MCF 10A (cell line): ENCODE measurements at regions not wholly inside any gene's neighbourhood (a gene's known extent, or its start where the extent isn't known, plus 50 kb on each side); places are given as distances from the start of the nearest gene placed in this dataset.
"Not testable (repeated sequence)": the region's sequence is repeated elsewhere in the genome, so short reads cannot be mapped to it uniquely, and the experiment has no call there.

Experiments
- BruUV-seq: library from RNA; stranded (reverse); fragments of 400-500 nt; replicated peaks from 2 replicates; lab custom pipeline; 2021; lab: Mats Ljungman, UMichigan
- CTCF ChIA-PET: fragments of 300-600 bp; sonication (Branson Sonifier 250); formaldehyde crosslinking; extraction: SDS; loops from one replicate; lab custom pipeline; 2021; ENCODE audit warnings: antibody characterized with exemption, inconsistent platforms; lab: Yijun Ruan, JAX
- POLR2A ChIA-PET: fragments of 300-600, 350-650 bp; sonication (Branson Sonifier 250); formaldehyde crosslinking; extraction: SDS; loops from one replicate; lab custom pipeline; 2020; ENCODE audit warnings: antibody characterized with exemption, inconsistent platforms; lab: Yijun Ruan, JAX
- DNase-seq: peaks from one replicate; pipeline ENCODE4 v3.0.0-alpha.2; 2018; ENCODE audit not compliant: unreplicated experiment
- H3K27ac Mint-ChIP-seq: one replicate; pipeline ENCODE4 v1.8.0; 2022; ENCODE audit warnings: mild to moderate bottlenecking, low read depth, mixed read lengths; ENCODE audit not compliant: unreplicated experiment
- H3K27me3 Mint-ChIP-seq: one replicate; pipeline ENCODE4 v1.8.0; 2022; ENCODE audit warnings: mixed read lengths; ENCODE audit not compliant: insufficient read depth, unreplicated experiment
- H3K36me3 Mint-ChIP-seq: one replicate; pipeline ENCODE4 v1.8.0; 2022; ENCODE audit warnings: mild to moderate bottlenecking, moderate library complexity, mixed read lengths; ENCODE audit not compliant: insufficient read depth, unreplicated experiment
- H3K4me1 Mint-ChIP-seq: one replicate; pipeline ENCODE4 v1.8.0; 2022; ENCODE audit warnings: mixed read lengths; ENCODE audit not compliant: insufficient read depth, unreplicated experiment
- H3K4me3 Mint-ChIP-seq: one replicate; pipeline ENCODE4 v1.8.0; 2022; ENCODE audit warnings: mild to moderate bottlenecking, moderate library complexity, mixed read lengths; ENCODE audit not compliant: unreplicated experiment
- H3K9me3 Mint-ChIP-seq: one replicate; pipeline ENCODE4 v1.8.0; 2022; ENCODE audit warnings: mixed read lengths; ENCODE audit not compliant: unreplicated experiment
- intact Hi-C: fragments of 100-400 bp; cut with micrococcal nuclease; formaldehyde crosslinking; loops from 2 replicates; pipeline ENCODE4 v1.14.1; 2022
- TF ChIP-seq, protein P1 (sequence below): fragments of 200-600 bp; IDR thresholded peaks from one replicate; pipeline ENCODE4 v1.8.0; 2022; ENCODE audit warnings: antibody characterized with exemption, mild to moderate bottlenecking; ENCODE audit not compliant: unreplicated experiment

DNA sequence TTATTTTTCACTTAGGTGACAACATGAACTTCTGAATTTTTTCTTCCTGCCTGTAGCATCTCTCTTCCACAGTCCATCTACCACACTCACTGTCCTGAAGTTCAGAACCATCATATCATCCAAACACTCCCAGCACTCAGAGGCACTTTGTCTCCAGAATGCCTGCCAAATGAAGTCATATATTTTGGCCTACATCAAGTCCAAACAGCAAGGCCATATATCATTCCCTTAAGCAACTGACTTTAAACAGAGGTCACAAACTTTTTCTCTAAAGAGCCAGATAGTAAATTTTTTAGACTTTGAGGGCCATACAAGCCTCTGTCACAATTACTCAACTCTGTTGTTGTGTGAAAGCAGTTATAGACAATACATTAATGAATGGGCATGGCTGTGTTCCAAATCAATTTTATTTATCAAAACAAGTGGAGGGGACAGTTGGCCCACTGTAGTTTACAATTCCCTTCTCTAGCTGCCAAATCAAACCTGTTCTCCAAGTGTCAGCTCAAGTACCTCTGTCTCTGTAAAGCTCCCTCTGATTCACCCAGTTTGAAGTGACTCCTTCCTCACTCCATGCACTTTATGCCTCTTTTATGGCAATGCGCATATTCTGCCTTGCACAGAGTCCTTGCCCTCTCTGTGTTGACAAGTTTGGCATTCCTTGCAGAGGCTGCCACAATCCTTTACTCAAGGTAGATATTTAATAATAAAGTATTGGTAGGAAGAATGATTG, 305.7 kb downstream of the FZD1 start:
- CTCF ChIA-PET = interaction anchor here (0.7 kb wide), 2 partner anchors 214 to 306 kb away, joined by 3 to 4 read pairs; no protein-coding TSS in a partner anchor
- H3K4me3 Mint-ChIP-seq = no peak overlapping the region
- TF ChIP-seq, protein P1, sequence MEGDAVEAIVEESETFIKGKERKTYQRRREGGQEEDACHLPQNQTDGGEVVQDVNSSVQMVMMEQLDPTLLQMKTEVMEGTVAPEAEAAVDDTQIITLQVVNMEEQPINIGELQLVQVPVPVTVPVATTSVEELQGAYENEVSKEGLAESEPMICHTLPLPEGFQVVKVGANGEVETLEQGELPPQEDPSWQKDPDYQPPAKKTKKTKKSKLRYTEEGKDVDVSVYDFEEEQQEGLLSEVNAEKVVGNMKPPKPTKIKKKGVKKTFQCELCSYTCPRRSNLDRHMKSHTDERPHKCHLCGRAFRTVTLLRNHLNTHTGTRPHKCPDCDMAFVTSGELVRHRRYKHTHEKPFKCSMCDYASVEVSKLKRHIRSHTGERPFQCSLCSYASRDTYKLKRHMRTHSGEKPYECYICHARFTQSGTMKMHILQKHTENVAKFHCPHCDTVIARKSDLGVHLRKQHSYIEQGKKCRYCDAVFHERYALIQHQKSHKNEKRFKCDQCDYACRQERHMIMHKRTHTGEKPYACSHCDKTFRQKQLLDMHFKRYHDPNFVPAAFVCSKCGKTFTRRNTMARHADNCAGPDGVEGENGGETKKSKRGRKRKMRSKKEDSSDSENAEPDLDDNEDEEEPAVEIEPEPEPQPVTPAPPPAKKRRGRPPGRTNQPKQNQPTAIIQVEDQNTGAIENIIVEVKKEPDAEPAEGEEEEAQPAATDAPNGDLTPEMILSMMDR = no peak
- DNase-seq = no peak
- H3K4me1 Mint-ChIP-seq = peaks cover 7% of the 10 kb centered on the region
- intact Hi-C loops = no loop called here
- H3K36me3 Mint-ChIP-seq = no peaks in the 10 kb centered on the region
- BruUV-seq = no TSS peak
- no peaks in the 10 kb centered on the region for H3K9me3 Mint-ChIP-seq
- POLR2A ChIA-PET = no interaction called here
- no peak overlapping the region for H3K27ac Mint-ChIP-seq
- no peaks in the 10 kb centered on the region for H3K27me3 Mint-ChIP-seq

DNA sequence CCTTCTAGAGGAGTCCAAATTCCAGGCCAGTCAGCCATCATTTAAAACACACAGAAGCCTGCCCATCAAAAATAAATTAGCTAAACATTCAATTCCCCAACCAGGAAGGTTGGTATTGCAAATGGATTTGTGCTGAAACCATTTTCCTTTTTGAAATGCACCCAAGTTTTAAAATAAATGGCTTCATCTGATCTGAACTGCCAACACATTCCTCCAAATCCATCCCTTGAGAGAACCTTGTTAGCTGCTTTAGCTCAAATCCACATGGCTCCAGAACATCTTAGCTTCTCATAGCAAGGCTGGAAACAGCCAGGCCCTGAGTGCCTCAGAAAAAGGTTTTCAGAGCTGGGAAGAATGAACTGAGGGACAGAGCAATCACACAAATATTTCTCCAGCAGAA, 306.3 kb downstream of the FZD1 start:
- no peak overlapping the region for H3K4me3 Mint-ChIP-seq
- POLR2A ChIA-PET = no interaction called here
- H3K27me3 Mint-ChIP-seq = no peaks in the 10 kb centered on the region
- peaks cover 7% of the 10 kb centered on the region for H3K4me1 Mint-ChIP-seq
- no TSS peak for BruUV-seq
- H3K27ac Mint-ChIP-seq = no peak overlapping the region
- TF ChIP-seq, protein P1 = no peak
- DNase-seq = no peak
- no peaks in the 10 kb centered on the region for H3K9me3 Mint-ChIP-seq
- CTCF ChIA-PET = interaction anchor here (0.7 kb wide), 3 partner anchors 22 to 306 kb away, joined by 3 to 4 read pairs (median 3); no protein-coding TSS in a partner anchor
- no peaks in the 10 kb centered on the region for H3K36me3 Mint-ChIP-seq
- intact Hi-C loops = no loop called here

DNA sequence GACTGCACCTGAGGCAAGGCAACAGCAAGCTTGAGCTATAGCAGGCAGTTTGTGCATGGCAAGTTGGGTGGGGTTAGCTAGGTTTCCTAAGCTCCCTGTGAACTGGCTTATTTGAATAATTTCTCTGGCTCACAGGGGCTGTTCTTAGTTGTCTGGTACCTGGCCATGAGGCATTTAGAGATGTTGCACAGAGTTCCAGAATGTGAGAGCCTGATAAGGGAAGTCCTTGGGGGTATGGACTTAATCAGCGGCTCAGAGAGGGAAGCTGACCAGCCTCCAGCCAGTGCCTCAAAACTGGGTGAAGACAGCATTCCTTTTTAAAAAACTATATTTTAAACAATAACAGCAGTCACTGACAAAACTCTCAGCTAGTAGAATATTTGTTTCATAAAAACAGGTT, 307.4 kb downstream of the FZD1 start:
- intact Hi-C loops = no loop called here
- Mint-ChIP-seq H3K4me3 (no peak overlapping the region), H3K36me3 (no peaks in the 10 kb centered on the region), H3K9me3 (no peaks in the 10 kb centered on the region), H3K27ac (no peak overlapping the region), H3K27me3 (no peaks in the 10 kb centered on the region), H3K4me1 (peaks cover 7% of the 10 kb centered on the region)
- no peak for DNase-seq
- POLR2A ChIA-PET = no interaction called here
- no TSS peak for BruUV-seq
- TF ChIP-seq, protein P1 = no peak
- CTCF ChIA-PET = interaction anchor here (0.7 kb wide), 1 partner anchor 509 kb away, joined by 3 read pairs; no protein-coding TSS in a partner anchor

DNA sequence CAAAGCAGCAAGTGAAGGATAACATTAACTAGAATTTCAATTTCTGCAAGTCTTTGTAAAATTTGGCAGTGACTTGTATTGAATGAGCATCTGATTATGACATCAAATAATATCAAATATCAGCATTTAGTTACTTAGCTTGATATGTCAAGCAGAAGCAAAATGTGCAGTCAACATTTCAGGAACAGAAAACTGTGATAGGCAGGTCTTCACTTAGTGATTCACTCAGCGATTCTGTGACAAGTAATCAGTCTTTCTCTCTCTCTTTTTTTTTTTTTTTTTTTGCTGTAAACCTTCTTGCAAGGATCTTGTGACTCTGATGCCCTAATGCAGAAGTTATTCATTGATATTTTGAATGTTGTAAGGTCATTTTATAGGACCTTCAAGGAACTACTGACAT, 307.1 kb downstream of the MTERF1 start:
- no peaks in the 10 kb centered on the region for H3K9me3 Mint-ChIP-seq
- no TSS peak for BruUV-seq
- POLR2A ChIA-PET = interaction anchor here (0.6 to 1.0 kb wide), 2 partner anchors 18 to 319 kb away, joined by 3 to 4 read pairs; no protein-coding TSS in a partner anchor
- no peaks in the 10 kb centered on the region for H3K36me3 Mint-ChIP-seq
- H3K27me3 Mint-ChIP-seq = no peaks in the 10 kb centered on the region
- no peak overlapping the region for H3K4me3 Mint-ChIP-seq
- no peak overlapping the region for H3K27ac Mint-ChIP-seq
- DNase-seq = no peak
- intact Hi-C loops = no loop called here
- H3K4me1 Mint-ChIP-seq = no peaks in the 10 kb centered on the region
- TF ChIP-seq, protein P1 = no peak
- CTCF ChIA-PET = interaction anchor here (0.6 to 0.8 kb wide), 2 partner anchors 58 to 270 kb away, joined by 3 to 4 read pairs; no protein-coding TSS in a partner anchor

DNA sequence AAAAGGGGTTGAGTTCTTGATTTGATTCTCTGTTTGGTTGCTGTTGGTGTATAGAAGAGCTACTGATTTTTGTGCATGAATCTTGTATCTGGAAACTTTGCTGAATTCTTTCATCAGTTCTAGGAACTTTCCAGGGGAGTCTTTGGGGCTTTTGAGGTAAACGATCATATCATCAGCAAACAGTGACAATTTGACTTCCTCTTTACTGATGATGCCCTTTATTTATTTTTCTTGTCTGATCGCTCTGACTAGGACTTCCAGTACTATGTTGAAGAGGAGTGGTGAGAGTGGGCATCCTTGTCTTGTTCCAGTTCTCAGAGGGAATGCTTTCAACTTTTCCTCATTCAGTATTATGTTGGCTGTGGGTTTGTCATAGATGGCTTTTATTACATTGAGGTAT, 304.0 kb downstream of the MTERF1 start:
- H3K27ac Mint-ChIP-seq, POLR2A ChIA-PET, H3K27me3 Mint-ChIP-seq, intact Hi-C loops, CTCF ChIA-PET, H3K4me3 Mint-ChIP-seq, H3K4me1 Mint-ChIP-seq, DNase-seq, H3K36me3 Mint-ChIP-seq, BruUV-seq, H3K9me3 Mint-ChIP-seq: not testable (repeated sequence)
